ENCODE measurements at regions not wholly inside any gene's neighbourhood (a gene's known extent, or its start where the extent isn't known, plus 50 kb on each side); places are given as distances from the start of the nearest gene placed in this dataset.
A peak's percentile ranks its signal among the peaks of the same experiment; 100 is the strongest.
"Not testable (repeated sequence)": the region's sequence is repeated elsewhere in the genome, so short reads cannot be mapped to it uniquely, and the experiment has no call there.

DNA sequence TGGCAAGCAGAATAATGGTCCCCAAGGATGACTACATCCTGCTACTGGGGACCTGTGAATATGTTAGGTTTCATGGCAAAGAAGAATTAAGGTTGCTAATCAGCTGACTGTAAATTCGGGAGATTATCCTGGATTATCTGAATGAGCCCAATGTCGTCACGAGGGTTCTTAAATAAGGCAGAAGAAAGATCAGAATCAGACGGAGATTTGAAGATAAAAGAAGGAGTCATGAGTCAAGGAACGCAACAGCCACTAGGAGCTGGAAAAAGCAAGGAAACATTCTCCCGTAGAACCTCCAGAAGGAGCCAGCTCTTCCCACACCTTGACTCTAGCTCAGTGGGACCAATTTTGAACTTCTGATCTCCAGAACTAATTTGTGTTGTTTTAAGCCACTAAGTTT is 82.9 kb upstream of the APBB1IP start:
- Histone ChIP-seq H4K20me1 (no peaks in the 10 kb centered on the region), H3K36me3 (no peaks in the 10 kb centered on the region), H3K9ac (no peak overlapping the region), H3K4me3 (no peak overlapping the region), H3K9me3 (replicated peaks in 1 of 11) (no peaks in the 10 kb centered on the region; a peak in 1 of 22 replicates), H3K4me1 (peaks cover 0 to 7% (median 0%) of the 10 kb centered on the region in 10 experiments; a peak in 4 of 20 replicates), H3K4me2 (no peak overlapping the region), H3K27me3 (no peaks in the 10 kb centered on the region), H3K27ac (no peak overlapping the region)
- TF ChIP-seq Cebpa-rat (IDR thresholded peaks at IDR 0.05) = no peak

DNA sequence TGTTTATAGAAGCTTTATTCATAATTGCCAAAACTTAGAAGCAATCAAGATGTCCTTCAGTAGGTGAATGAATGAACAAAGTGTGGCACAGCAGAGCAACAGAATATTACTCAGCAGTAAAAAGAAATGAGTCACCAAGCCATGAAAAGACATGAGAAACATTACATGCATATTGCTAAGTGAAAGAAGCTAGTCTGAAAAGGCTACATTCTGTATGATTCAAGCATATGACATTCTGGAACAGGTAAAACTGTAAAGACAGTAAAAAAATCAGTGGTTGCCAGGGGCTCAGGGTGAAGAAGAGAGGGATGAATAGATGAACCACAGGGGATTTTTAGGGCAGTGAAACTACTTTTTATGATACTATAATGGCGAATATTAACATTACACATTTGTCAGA is 80.9 kb upstream of the APBB1IP start:
- no peak overlapping the region for H3K9ac ChIP-seq
- H3K36me3 ChIP-seq = no peaks in the 10 kb centered on the region
- no peak overlapping the region for H3K4me3 ChIP-seq
- no peaks in the 10 kb centered on the region; a peak in 1 of 22 replicates for H3K9me3 ChIP-seq (replicated peaks in 1 of 11)
- H4K20me1 ChIP-seq = no peaks in the 10 kb centered on the region
- H3K27ac ChIP-seq = no peak overlapping the region
- no peak overlapping the region for H3K4me2 ChIP-seq
- no peak for TF ChIP-seq Cebpa-rat (IDR thresholded peaks at IDR 0.05)
- peaks cover 0 to 26% (median 7%) of the 10 kb centered on the region in 10 experiments; a peak in 13 of 20 replicates for H3K4me1 ChIP-seq
- no peaks in the 10 kb centered on the region for H3K27me3 ChIP-seq

DNA sequence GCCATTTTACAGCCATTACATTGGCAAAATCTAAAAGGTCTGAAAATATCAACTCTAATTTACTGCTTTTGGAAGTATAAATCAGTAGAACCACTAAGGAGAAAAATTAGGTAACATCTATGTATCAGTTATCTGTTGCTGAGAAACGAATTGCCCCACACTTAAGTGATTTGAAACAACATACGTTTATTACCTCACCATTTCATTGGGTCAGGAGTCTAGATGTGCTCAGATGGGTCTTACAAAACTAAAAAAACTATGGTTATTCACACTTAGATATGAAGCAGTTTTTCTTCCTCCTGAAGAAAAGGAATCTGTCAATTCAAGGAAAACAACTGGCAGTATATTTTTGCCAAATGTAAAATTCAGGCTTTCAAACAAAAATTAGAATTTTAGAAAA is 80.1 kb upstream of the APBB1IP start:
- H3K9ac ChIP-seq = no peak overlapping the region
- no peak overlapping the region for H3K4me3 ChIP-seq
- H3K27me3 ChIP-seq = no peaks in the 10 kb centered on the region
- no peaks in the 10 kb centered on the region; a peak in 1 of 22 replicates for H3K9me3 ChIP-seq (replicated peaks in 1 of 11)
- no peak overlapping the region for H3K4me2 ChIP-seq
- no peaks in the 10 kb centered on the region for H3K36me3 ChIP-seq
- no peak for TF ChIP-seq Cebpa-rat (IDR thresholded peaks at IDR 0.05)
- H4K20me1 ChIP-seq = no peaks in the 10 kb centered on the region
- H3K4me1 ChIP-seq = peaks cover 0 to 35% (median 9%) of the 10 kb centered on the region in 10 experiments; a peak in 13 of 20 replicates
- H3K27ac ChIP-seq = no peak overlapping the region

DNA sequence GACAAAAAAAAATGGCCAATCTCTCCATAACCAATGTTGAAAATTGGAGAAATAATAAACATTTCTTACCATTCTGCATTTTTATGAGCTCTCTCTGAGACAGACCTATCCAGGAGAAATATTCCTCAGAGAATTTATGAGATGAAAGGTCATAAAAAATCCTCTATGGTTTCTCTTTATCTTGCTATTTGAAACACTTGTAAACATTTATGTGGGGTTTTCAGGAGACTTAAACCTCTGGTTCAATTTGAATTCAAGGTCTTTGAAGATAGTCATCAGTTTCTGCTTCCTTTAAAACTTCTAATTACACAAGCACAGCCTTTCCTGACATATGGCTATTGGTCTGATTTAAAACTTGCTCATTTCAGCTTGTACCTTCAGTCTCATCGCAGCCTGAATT is 78.5 kb upstream of the APBB1IP start:
- Histone ChIP-seq H3K27ac (no peak overlapping the region), H3K9me3 (replicated peaks in 1 of 11) (no peaks in the 10 kb centered on the region; a peak in 1 of 22 replicates), H3K4me2 (peak overlapping the region in 1 of 11 experiments; percentile 18; a peak in 1 of 22 replicates), H4K20me1 (no peaks in the 10 kb centered on the region), H3K27me3 (no peaks in the 10 kb centered on the region), H3K9ac (no peak overlapping the region), H3K4me3 (no peak overlapping the region), H3K36me3 (no peaks in the 10 kb centered on the region), H3K4me1 (peaks cover 0 to 39% (median 9%) of the 10 kb centered on the region in 10 experiments; a peak in 13 of 20 replicates)
- TF ChIP-seq Cebpa-rat (IDR thresholded peaks at IDR 0.05) = no peak

DNA sequence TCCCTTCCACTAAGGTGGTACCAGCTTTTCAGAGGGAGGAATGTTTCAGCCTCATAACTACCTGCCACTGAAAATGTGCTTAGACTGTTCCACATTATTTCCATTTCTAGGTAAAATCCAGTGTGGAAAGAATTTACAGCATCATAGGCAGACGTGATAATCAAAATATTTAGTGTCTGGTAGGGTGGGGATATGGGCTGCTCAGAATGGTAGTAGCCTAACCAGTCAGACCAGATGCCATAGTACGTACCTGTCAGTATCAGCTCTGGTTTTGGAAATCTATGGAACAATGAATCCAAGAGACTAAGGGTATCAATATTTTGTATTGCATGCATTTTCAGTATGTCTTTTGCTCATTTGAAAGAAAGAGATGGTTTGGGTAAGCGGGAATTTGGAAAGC is 76.8 kb upstream of the APBB1IP start:
- no peaks in the 10 kb centered on the region for H3K36me3 ChIP-seq
- no peak for TF ChIP-seq Cebpa-rat (IDR thresholded peaks at IDR 0.05)
- H3K9me3 ChIP-seq (replicated peaks in 1 of 11) = no peaks in the 10 kb centered on the region; a peak in 1 of 22 replicates
- peak overlapping the region in 4 of 11 experiments; percentile 8 to 85 (median 68); a peak in 5 of 22 replicates for H3K4me2 ChIP-seq
- no peak overlapping the region for H3K4me3 ChIP-seq
- no peak overlapping the region for H3K9ac ChIP-seq
- H3K27me3 ChIP-seq = no peaks in the 10 kb centered on the region
- H4K20me1 ChIP-seq = no peaks in the 10 kb centered on the region
- peaks cover 0 to 44% (median 9%) of the 10 kb centered on the region in 10 experiments; a peak in 13 of 20 replicates for H3K4me1 ChIP-seq
- H3K27ac ChIP-seq = no peak overlapping the region

DNA sequence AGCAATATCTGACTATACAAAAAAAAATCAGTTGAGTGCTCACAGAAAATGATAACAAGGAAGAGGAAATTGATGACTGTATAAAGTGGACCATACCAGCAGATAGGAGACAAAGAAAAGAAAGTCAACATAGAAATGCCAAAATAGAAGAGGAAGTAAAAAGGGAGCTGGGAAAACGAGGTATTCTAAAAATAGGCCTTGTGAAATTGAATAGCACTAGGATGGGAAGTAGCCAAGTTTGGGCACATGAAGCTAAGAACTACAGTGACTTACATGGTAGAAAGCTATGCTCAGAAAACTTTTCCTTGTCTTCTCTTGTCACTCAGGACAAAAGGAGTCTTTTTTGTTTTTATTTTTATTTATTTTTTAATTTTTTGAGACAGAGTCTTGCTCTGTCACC is 76.2 kb upstream of the APBB1IP start:
- Histone ChIP-seq H3K36me3 (no peaks in the 10 kb centered on the region), H4K20me1 (no peaks in the 10 kb centered on the region), H3K9ac (no peak overlapping the region)

DNA sequence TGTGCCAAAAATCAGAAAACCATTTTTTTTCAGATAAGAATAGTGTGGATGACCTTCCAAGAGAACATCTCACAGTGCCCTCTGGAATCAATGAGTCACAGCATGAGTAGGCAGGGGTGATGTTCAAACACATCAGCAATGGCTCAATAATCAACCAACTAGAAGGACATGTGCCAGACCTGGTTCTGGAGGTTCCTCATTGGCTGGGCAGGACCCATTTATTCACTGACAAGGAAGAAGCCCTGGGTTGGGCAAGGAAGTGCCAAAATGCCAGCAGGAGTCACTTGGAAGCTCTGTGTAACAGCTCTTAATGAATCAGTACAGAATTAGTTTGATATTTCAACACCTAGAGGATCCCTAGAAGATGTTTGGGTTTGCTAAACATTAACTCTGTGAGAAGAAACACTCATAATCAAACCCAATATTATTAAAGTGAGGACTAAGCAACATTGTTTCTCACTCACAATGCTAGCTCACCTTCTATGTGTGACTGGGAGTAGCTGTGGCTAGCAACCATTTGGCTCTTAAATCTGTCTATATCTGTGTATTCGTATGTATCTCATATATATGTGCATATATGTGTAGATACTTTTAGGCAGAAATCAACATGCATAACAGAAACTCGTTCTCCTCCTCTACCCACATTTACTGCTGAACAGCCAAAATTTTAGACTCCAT is 72.3 kb upstream of the APBB1IP start:
- H3K9ac ChIP-seq = no peak overlapping the region
- no peak overlapping the region for H3K27ac ChIP-seq
- no peak for TF ChIP-seq Cebpa-rat (IDR thresholded peaks at IDR 0.05)
- H4K20me1 ChIP-seq = no peaks in the 10 kb centered on the region
- no peak overlapping the region for H3K4me3 ChIP-seq
- H3K9me3 ChIP-seq (replicated peaks in 1 of 11) = peaks cover 0 to 12% (median 0%) of the 10 kb centered on the region in 11 experiments; a peak in 2 of 22 replicates
- H3K4me1 ChIP-seq = peaks cover 0 to 31% (median 9%) of the 10 kb centered on the region in 10 experiments; a peak in 12 of 20 replicates
- H3K4me2 ChIP-seq = peak overlapping the region in 1 of 11 experiments; percentile 44; a peak in 2 of 22 replicates
- no peaks in the 10 kb centered on the region for H3K27me3 ChIP-seq
- no peaks in the 10 kb centered on the region for H3K36me3 ChIP-seq

More for the DNA sequence above, 76.2 kb upstream of the APBB1IP start:
- peaks cover 0 to 44% (median 9%) of the 10 kb centered on the region in 10 experiments; a peak in 13 of 20 replicates for H3K4me1 ChIP-seq
- peaks cover 0 to 4% (median 0%) of the 10 kb centered on the region in 11 experiments; a peak in 2 of 22 replicates for H3K9me3 ChIP-seq (replicated peaks in 1 of 11)
- no peaks in the 10 kb centered on the region for H3K27me3 ChIP-seq
- no peak overlapping the region for H3K4me3 ChIP-seq
- H3K4me2 ChIP-seq = peak overlapping the region in 6 of 11 experiments; percentile 25 to 85 (median 60); a peak in 10 of 22 replicates
- no peak for TF ChIP-seq Cebpa-rat (IDR thresholded peaks at IDR 0.05)
- H3K27ac ChIP-seq = peak overlapping the region in 2 of 11 experiments; percentile 28 to 42; a peak in 2 of 22 replicates

DNA sequence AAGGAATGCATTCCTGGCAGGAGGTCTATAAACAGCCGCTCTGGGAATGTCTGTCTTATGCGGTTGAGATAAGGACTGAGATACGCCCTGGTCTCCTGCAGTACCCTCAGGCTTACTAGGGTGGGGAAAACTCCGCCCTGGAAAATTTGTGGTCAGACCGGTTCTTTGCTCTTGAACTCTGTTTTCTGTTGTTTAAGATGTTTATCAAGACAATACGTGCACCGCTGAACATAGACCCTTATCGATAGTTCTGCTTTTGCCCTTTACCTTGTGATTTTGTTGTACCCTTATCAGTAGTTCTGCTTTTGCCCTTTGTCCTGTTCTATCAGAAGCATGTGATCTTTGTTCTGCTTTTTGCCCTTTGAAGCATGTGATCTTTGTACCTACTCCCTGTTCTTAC is 71.1 kb upstream of the APBB1IP start:
- not testable (repeated sequence) for H3K36me3 ChIP-seq

DNA sequence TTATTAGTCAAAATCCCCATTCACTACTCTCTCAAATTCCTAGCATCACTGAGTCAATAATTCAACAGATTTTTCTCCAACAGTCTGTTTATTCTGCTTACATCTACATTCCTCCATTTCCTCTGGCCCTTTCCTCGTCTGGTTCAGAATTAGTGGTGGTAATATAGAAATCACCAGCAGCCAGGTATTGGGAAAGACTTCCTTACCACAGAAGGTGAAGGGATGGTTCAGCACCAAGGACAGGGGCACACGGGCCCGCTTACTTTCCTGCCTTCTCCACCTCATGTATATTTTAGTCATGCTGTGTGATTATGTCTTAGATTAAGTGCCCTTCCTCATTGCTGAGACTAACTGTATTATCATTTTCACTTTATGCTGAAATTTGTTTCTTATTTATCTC is 70.4 kb upstream of the APBB1IP start:
- H4K20me1 ChIP-seq = no peaks in the 10 kb centered on the region
- peaks cover 0 to 12% (median 0%) of the 10 kb centered on the region in 11 experiments; a peak in 2 of 22 replicates for H3K9me3 ChIP-seq (replicated peaks in 1 of 11)
- H3K4me1 ChIP-seq = peaks cover 0 to 21% (median 2%) of the 10 kb centered on the region in 10 experiments; a peak in 11 of 20 replicates
- H3K36me3 ChIP-seq = no peaks in the 10 kb centered on the region
- H3K4me3 ChIP-seq = no peak overlapping the region
- no peak overlapping the region for H3K4me2 ChIP-seq
- no peak overlapping the region for H3K9ac ChIP-seq
- no peaks in the 10 kb centered on the region for H3K27me3 ChIP-seq
- no peak overlapping the region for H3K27ac ChIP-seq
- 0 out of 22 replicates have a peak, but pooled peaks of 1 of the 11 experiments have one; percentile 10 for TF ChIP-seq Cebpa-rat (IDR thresholded peaks at IDR 0.05)

More for the DNA sequence above, 71.1 kb upstream of the APBB1IP start:
- not testable (repeated sequence) for H4K20me1 ChIP-seq, H3K4me2 ChIP-seq, H3K9ac ChIP-seq, H3K27ac ChIP-seq, H3K27me3 ChIP-seq, H3K4me3 ChIP-seq
- Histone ChIP-seq H3K4me1 (peaks cover 0 to 23% (median 5%) of the 10 kb centered on the region in 10 experiments; a peak in 12 of 20 replicates), H3K9me3 (replicated peaks in 1 of 11) (peaks cover 0 to 12% (median 0%) of the 10 kb centered on the region in 11 experiments; a peak in 2 of 22 replicates)
